ENCODE measurements at regions not wholly inside any gene's neighbourhood (a gene's known extent, or its start where the extent isn't known, plus 50 kb on each side); places are given as distances from the start of the nearest gene placed in this dataset.

DNA sequence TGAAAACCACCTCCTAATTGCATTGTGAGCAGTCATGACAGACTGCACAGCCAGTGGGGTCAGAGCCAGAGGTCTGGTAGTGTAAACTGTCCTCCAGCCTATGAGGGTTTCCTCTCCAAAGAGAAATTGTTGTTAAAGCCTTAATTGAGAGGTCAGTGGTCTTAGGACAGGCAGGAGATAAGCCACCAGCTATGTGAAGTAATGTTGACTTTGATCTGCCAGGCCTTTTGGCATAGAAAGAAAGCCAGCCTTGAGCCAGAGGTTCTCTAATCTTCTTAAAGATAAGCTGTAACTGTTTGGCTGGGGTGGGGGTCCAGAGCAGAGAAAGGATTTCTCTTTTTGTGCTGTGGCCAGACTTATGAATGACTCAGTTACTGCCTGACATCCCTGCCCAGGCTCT is 248.4 kb downstream of the WDR11 start:
- TF ChIP-seq, protein P1, sequence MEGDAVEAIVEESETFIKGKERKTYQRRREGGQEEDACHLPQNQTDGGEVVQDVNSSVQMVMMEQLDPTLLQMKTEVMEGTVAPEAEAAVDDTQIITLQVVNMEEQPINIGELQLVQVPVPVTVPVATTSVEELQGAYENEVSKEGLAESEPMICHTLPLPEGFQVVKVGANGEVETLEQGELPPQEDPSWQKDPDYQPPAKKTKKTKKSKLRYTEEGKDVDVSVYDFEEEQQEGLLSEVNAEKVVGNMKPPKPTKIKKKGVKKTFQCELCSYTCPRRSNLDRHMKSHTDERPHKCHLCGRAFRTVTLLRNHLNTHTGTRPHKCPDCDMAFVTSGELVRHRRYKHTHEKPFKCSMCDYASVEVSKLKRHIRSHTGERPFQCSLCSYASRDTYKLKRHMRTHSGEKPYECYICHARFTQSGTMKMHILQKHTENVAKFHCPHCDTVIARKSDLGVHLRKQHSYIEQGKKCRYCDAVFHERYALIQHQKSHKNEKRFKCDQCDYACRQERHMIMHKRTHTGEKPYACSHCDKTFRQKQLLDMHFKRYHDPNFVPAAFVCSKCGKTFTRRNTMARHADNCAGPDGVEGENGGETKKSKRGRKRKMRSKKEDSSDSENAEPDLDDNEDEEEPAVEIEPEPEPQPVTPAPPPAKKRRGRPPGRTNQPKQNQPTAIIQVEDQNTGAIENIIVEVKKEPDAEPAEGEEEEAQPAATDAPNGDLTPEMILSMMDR (IDR thresholded peaks at IDR 0.05; ENCODE audit: poor library complexity, severe bottlenecking): no peak
- TF ChIP-seq SMC3 (conservative IDR thresholded peaks at IDR 0.05; ENCODE audit: poor library complexity): no peak
- TF ChIP-seq EZH2 (IDR thresholded peaks at IDR 0.05; ENCODE audit: borderline replicate concordance, insufficient read depth, low read length, poor library complexity, severe bottlenecking): no peak
- no peak for TF ChIP-seq MXI1 (conservative IDR thresholded peaks at IDR 0.05; ENCODE audit: poor library complexity, severe bottlenecking)
- no peak for TF ChIP-seq RAD21 (conservative IDR thresholded peaks at IDR 0.05)
- no peak for TF ChIP-seq POLR2AphosphoS5 (IDR thresholded peaks at IDR 0.05)
- TF ChIP-seq TAF1 (IDR thresholded peaks at IDR 0.05; ENCODE audit: low read depth): no peak
- TF ChIP-seq, protein P2, sequence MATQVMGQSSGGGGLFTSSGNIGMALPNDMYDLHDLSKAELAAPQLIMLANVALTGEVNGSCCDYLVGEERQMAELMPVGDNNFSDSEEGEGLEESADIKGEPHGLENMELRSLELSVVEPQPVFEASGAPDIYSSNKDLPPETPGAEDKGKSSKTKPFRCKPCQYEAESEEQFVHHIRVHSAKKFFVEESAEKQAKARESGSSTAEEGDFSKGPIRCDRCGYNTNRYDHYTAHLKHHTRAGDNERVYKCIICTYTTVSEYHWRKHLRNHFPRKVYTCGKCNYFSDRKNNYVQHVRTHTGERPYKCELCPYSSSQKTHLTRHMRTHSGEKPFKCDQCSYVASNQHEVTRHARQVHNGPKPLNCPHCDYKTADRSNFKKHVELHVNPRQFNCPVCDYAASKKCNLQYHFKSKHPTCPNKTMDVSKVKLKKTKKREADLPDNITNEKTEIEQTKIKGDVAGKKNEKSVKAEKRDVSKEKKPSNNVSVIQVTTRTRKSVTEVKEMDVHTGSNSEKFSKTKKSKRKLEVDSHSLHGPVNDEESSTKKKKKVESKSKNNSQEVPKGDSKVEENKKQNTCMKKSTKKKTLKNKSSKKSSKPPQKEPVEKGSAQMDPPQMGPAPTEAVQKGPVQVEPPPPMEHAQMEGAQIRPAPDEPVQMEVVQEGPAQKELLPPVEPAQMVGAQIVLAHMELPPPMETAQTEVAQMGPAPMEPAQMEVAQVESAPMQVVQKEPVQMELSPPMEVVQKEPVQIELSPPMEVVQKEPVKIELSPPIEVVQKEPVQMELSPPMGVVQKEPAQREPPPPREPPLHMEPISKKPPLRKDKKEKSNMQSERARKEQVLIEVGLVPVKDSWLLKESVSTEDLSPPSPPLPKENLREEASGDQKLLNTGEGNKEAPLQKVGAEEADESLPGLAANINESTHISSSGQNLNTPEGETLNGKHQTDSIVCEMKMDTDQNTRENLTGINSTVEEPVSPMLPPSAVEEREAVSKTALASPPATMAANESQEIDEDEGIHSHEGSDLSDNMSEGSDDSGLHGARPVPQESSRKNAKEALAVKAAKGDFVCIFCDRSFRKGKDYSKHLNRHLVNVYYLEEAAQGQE (IDR thresholded peaks at IDR 0.05; ENCODE audit: borderline replicate concordance): no peak
- no peak for TF ChIP-seq EP300 (conservative IDR thresholded peaks at IDR 0.05; ENCODE audit: poor library complexity, severe bottlenecking)
